BLaER1 (cell line): ENCODE measurements at regions not wholly inside any gene's neighbourhood (a gene's known extent, or its start where the extent isn't known, plus 50 kb on each side); places are given as distances from the start of the nearest gene placed in this dataset.

Experiments
- H3K27ac ChIP-seq: shearing (Covaris generic); formaldehyde crosslinking; 2 replicates; pipeline ENCODE4 v1.8.1; 2022
- H3K27me3 ChIP-seq: shearing (Covaris generic); formaldehyde crosslinking; 2 replicates; pipeline ENCODE4 v1.8.1; 2022
- H3K36me3 ChIP-seq: shearing (Covaris generic); formaldehyde crosslinking; 2 replicates; pipeline ENCODE4 v1.8.1; 2022
- H3K4me1 ChIP-seq: shearing (Covaris generic); formaldehyde crosslinking; 2 replicates; pipeline ENCODE4 v1.8.1; 2022
- H3K4me2 ChIP-seq: shearing (Covaris generic); formaldehyde crosslinking; 2 replicates; pipeline ENCODE4 v1.8.1; 2022
- H3K4me3 ChIP-seq: shearing (Covaris generic); formaldehyde crosslinking; 2 replicates; pipeline ENCODE4 v1.8.1; 2022
- H3K9ac ChIP-seq: shearing (Covaris generic); formaldehyde crosslinking; 2 replicates; pipeline ENCODE4 v1.8.1; 2022
- H3K9me3 ChIP-seq: shearing (Covaris generic); formaldehyde crosslinking; 2 replicates; pipeline ENCODE4 v1.8.1; 2022
- H4K20me1 ChIP-seq: shearing (Covaris generic); formaldehyde crosslinking; 2 replicates; pipeline ENCODE4 v1.8.1; 2022
- Cebpa-rat ChIP-seq: shearing (Covaris generic); IDR thresholded peaks from 2 replicates; pipeline ENCODE4 v1.8.1; 2022

DNA sequence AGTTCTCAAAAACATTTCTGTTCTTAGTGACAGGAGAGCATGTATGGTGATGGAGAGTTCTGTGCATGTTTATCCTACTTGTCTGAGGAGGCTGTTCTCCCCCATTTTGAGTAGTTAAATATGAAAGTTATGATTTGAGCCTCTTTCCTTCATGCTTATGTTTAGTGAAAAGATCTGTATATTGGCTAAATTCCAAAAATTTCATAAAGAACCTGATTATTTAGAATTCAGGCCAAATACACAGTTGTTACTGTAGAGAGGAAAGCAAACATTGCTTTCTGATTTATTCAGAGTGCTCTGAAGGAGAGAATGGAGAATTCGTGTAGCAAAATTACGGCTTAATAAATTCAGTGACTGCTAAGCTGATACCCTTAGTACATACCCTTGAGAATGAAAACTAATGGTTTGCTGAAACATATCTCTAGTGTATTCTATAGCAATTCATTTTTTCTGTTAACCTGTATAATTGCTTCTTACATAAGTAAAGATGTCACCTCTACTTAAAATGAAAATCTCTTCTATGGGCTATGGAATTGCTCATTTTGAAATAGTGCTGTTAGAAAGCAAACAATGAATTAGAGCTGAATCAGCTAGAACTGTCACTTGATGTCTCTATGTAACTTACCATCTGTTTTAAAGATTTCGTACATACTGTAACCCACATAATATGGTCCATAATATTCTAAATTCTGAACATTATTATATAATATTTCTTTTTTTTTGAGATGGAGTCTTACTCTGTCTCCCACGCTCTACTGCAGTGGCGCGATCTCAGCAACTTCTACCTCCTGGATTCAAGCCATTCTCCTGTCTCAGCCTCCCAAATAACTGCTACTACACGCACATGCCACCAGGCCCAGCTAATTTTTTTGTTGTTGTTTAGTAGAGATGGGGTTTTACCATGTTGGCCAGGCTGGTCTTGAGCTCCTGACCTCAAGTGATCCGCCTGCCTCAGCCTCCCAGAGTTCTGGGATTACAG, 417.0 kb upstream of the RGS6 start:
- TF ChIP-seq Cebpa-rat, result no peak
- H4K20me1 ChIP-seq, result no peaks in the 10 kb centered on the region
- H3K27me3 ChIP-seq, result no peaks in the 10 kb centered on the region

DNA sequence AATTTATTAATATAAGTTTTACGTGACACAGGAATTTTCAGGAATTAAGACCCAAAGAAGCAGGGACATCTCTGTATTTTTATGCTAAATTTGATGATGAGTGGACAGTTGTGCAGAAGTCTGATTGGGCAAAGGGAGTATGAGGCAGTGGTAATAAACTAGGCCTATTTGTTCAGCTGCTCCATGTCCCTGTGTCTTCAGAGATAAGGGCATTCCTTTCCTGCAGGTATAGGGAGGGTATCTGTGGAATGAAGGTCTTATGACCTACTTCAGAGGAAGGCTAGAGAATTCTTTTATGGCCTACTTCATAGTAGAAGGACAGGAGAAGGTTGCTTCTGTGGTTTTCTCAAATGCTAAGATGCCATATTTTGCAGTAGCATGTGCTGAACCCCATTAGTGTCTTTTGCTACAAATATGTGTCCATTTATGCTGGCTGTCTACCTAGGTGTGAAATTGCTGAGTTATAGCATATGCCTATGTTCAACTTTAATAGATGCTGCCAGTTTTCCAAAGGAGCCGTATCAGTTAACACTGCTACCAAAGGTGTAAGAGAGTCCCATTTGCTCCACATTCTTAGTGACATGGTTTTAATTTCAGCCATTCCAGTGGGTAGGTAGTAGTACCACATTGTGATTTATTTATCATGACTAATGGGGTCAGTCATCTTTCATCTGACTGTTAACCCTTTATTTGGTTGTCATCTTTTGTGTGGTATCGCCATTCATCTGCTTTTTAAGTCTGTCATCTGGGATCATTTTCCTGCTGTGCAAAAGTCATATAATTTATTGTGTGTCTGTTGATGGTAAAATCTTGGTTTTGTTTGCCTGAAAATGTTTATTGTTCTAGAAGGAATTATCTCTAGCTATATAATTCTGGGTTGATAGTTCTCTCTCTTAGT, 410.7 kb upstream of the RGS6 start:
- H3K27me3 ChIP-seq, result no peaks in the 10 kb centered on the region

More for the DNA sequence above, 417.0 kb upstream of the RGS6 start:
- Histone ChIP-seq H3K4me3 (no peak overlapping the region), H3K4me1 (peaks cover 15% of the 10 kb centered on the region), H3K36me3 (peaks cover 27% of the 10 kb centered on the region), H3K9me3 (peaks cover 8% of the 10 kb centered on the region; the same call in 1 of the 2 replicates), H3K4me2 (no peak overlapping the region), H3K9ac (no peak overlapping the region), H3K27ac (no peak overlapping the region)

DNA sequence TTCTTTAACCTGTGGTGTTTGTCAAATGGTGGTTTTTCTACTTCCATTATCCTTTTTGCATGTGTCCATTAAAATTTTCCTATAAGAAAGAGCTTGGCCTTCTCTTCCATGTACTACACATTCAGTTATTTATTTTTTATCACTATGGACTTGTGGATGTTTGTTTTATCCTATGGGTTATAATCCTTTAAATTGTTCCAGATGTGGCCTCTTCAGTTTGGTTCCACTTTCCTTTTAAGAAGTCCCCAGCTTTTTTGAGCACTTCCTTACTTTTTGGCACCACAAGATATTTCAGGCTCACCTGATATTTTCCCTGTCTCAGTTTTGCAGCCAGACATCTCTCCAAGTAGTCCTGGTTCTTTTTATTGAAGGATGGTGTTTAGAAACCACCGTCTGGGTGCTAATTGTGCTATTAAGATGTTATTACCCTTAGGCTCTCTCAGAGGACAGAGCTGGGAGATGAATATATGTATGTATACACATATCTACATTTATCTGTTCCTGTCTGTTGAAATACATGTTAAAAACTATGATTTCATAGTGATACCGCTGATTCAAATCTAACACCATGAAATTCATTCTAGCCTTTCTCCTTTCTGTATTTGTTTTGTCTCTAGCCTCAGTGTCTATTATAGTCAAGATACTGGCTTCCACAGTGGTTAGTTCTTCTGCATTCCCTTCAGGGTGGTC, 408.5 kb upstream of the RGS6 start:
- Histone ChIP-seq H3K9ac (no peak overlapping the region), H3K4me3 (no peak overlapping the region), H3K36me3 (peaks cover 5% of the 10 kb centered on the region), H3K4me2 (no peak overlapping the region), H3K27ac (no peak overlapping the region), H3K9me3 (peaks cover 3% of the 10 kb centered on the region; the same call in 1 of the 2 replicates), H4K20me1 (no peaks in the 10 kb centered on the region), H3K27me3 (no peaks in the 10 kb centered on the region), H3K4me1 (no peaks in the 10 kb centered on the region)
- no peak for TF ChIP-seq Cebpa-rat

More for the DNA sequence above, 410.7 kb upstream of the RGS6 start:
- H3K4me3 ChIP-seq, result no peak overlapping the region
- peaks cover 9% of the 10 kb centered on the region for H3K4me1 ChIP-seq
- no peak overlapping the region for H3K9ac ChIP-seq
- H3K27ac ChIP-seq, result no peak overlapping the region
- H3K4me2 ChIP-seq, result no peak overlapping the region
- H3K36me3 ChIP-seq, result peaks cover 10% of the 10 kb centered on the region
- TF ChIP-seq Cebpa-rat, result no peak
- H3K9me3 ChIP-seq, result peaks cover 8% of the 10 kb centered on the region; the same call in 1 of the 2 replicates
- H4K20me1 ChIP-seq, result no peaks in the 10 kb centered on the region

DNA sequence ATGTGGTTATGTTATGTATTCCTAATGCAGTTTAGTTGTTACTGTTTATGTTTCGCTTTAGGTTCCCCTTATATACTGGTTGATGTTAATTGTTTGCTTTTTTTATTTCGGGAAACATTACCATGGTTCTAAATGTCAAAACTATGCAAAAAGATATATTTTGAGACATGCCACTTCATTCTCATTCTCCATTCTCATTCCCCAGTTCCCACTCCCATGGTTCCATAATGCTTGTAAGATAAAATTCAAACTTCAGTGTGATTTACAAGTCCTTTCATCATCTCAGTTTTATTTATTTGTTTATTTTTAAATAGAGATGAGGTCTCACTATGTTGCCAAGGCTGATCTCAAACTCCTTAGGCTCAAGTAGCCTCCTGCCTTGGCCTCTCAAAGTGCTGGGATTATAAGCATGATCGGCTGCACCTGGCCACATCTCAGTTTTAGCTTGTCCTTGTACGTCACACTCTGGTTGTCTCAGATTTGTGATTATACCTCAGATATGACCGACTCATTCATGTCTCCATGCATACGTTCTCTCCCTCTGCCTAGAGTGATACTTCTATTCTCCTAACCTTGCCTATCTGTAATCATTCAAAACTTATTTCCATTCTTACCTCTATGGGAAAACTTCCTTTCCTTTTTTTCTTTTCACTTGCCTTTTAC, 407.8 kb upstream of the RGS6 start:
- no peak overlapping the region for H3K27ac ChIP-seq
- no peaks in the 10 kb centered on the region for H3K9me3 ChIP-seq
- H3K4me1 ChIP-seq, result no peaks in the 10 kb centered on the region
- H3K36me3 ChIP-seq, result 0 out of 2 replicates have a peak, but pooled peaks cover under 1% of the 10 kb centered on the region
- no peak overlapping the region for H3K9ac ChIP-seq
- no peak overlapping the region for H3K4me3 ChIP-seq
- no peaks in the 10 kb centered on the region for H3K27me3 ChIP-seq
- no peak overlapping the region for H3K4me2 ChIP-seq
- no peak for TF ChIP-seq Cebpa-rat
- no peaks in the 10 kb centered on the region for H4K20me1 ChIP-seq

DNA sequence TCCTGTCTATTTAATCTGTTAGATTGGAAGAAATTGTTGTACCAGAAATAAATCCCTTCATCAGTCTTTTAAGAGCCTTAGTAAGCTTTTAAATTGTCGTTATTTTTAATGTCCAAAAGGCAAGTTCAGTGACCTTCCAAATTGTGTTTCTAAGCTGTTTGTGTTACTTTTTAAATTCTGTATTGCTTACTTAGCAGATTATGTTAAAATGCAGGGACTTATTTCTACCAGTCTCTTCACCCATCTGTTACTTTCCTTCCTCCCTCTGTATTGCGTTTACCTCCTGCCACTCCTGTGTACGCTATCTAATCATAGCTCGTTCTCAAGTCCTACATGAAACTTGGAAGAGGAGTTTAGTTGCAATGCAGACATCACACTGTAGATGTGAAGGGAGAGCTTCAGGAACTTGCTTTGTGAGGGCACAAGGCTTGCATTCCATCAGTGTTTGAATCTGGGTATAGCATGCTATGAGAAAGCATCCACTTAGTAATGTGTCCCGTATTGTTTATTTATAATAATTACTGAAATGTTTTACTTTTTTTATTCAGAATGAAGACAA, 406.5 kb upstream of the RGS6 start:
- H3K4me1 ChIP-seq, result no peaks in the 10 kb centered on the region; the same call in 1 of the 2 replicates
- no peak overlapping the region for H3K27ac ChIP-seq
- H3K9me3 ChIP-seq, result no peaks in the 10 kb centered on the region
- H3K4me3 ChIP-seq, result no peak overlapping the region
- no peaks in the 10 kb centered on the region for H3K27me3 ChIP-seq
- no peaks in the 10 kb centered on the region for H4K20me1 ChIP-seq
- no peak overlapping the region for H3K9ac ChIP-seq
- no peak overlapping the region for H3K4me2 ChIP-seq
- 0 out of 2 replicates have a peak, but pooled peaks cover 6% of the 10 kb centered on the region for H3K36me3 ChIP-seq
- TF ChIP-seq Cebpa-rat, result no peak

DNA sequence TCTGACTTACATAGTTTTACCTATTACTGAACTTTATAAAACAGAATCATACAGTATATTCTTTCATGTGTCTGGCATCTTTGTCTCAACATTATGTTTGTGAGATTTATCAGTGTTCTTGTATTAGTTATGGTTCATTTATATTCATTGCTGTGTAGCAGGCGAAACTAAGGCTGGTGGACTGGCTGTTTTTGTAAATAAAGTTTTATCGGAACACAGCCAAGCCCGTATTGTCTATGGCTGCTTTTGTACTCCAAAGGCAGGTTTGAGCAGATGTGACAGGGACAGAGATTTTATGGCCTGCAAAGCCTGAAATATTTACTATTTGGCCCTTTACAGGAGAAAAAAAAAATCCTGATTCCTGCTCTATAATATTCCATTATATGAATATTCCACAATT, 405.8 kb upstream of the RGS6 start:
- H3K9me3 ChIP-seq, result no peaks in the 10 kb centered on the region
- no peak overlapping the region for H3K4me3 ChIP-seq
- no peaks in the 10 kb centered on the region; the same call in 1 of the 2 replicates for H3K4me1 ChIP-seq
- H4K20me1 ChIP-seq, result no peaks in the 10 kb centered on the region
- peaks cover 8% of the 10 kb centered on the region; the same call in 1 of the 2 replicates for H3K36me3 ChIP-seq
- H3K27me3 ChIP-seq, result no peaks in the 10 kb centered on the region
- no peak for TF ChIP-seq Cebpa-rat
- H3K9ac ChIP-seq, result no peak overlapping the region
- H3K4me2 ChIP-seq, result no peak overlapping the region
- H3K27ac ChIP-seq, result no peak overlapping the region

DNA sequence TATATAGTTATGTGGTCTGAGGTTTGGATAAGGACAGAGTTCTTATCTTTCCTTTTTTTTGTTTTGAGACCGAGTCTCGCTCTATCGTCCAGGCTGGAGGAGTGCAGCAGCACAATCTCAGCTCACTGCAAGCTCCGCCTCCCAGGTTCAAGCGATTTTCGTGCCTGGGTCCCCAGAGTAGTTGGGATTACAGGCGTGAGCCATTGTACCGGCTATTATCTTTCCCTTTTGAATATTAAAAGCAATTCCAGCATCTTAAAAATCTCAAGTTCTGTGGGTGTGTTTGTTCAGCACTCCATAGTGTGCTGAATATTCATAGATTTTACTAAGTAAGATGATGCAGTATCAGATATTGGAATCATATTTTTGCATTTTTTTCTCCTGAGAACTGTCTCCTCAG, 404.4 kb upstream of the RGS6 start:
- TF ChIP-seq Cebpa-rat, result no peak
- no peaks in the 10 kb centered on the region for H3K9me3 ChIP-seq
- no peak overlapping the region for H3K9ac ChIP-seq
- peaks cover 11% of the 10 kb centered on the region; the same call in 1 of the 2 replicates for H3K36me3 ChIP-seq
- H3K4me1 ChIP-seq, result no peaks in the 10 kb centered on the region; the same call in 1 of the 2 replicates
- no peak overlapping the region for H3K4me3 ChIP-seq
- no peaks in the 10 kb centered on the region for H3K27me3 ChIP-seq
- H3K27ac ChIP-seq, result no peak overlapping the region
- no peaks in the 10 kb centered on the region for H4K20me1 ChIP-seq
- H3K4me2 ChIP-seq, result no peak overlapping the region

DNA sequence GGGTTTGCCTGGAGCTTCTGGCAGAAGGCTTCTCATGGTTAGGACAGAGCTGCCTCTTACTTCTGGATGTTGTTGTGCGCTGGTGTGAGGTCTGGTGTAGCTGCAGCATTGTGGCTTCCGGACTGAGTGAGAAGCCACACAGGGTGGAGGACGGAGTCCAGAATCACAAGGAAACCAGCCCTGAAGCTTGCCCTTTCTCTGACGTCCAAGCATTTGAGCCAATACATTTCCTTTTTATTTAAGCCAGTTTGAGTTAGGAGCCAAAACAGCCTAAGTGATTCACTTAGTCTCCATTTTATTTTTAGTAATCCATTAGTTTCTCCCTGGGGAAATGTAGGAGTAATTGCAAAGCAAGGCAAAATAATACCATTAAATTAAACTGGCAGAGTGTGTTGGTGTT, 402.4 kb upstream of the RGS6 start:
- H4K20me1 ChIP-seq, result no peaks in the 10 kb centered on the region
- H3K36me3 ChIP-seq, result peaks cover 11% of the 10 kb centered on the region; the same call in 1 of the 2 replicates
- H3K27me3 ChIP-seq, result no peaks in the 10 kb centered on the region
- H3K9ac ChIP-seq, result no peak overlapping the region
- H3K4me3 ChIP-seq, result no peak overlapping the region
- H3K4me1 ChIP-seq, result no peaks in the 10 kb centered on the region; the same call in 1 of the 2 replicates
- no peak for TF ChIP-seq Cebpa-rat
- peak overlapping the region; percentile 8; the same call in 1 of the 2 replicates for H3K4me2 ChIP-seq
- no peak overlapping the region for H3K27ac ChIP-seq
- no peaks in the 10 kb centered on the region for H3K9me3 ChIP-seq
